GM23338 (cell line): ENCODE measurements at regions not wholly inside any gene's neighbourhood (a gene's known extent, or its start where the extent isn't known, plus 50 kb on each side); places are given as distances from the start of the nearest gene placed in this dataset.

Experiments used
- CREB1 ChIP-seq: fragments of 250-450 bp; sonication (Bioruptor Pico); IDR thresholded peaks from 2 replicates; pipeline ENCODE4 v1.5.0; 2020; ENCODE audit warnings: low read depth, mild to moderate bottlenecking, moderate library complexity
- EZH2 ChIP-seq: fragments of 200-600 bp; sonication (generic); IDR thresholded peaks from one replicate; pipeline ENCODE4 v1.8.0; 2017; ENCODE audit warnings: antibody characterized with exemption, mild to moderate bottlenecking, low read depth; ENCODE audit not compliant: unreplicated experiment
- EZH2phosphoT487 ChIP-seq: fragments of 200-600 bp; sonication (generic); IDR thresholded peaks from one replicate; pipeline ENCODE4 v1.8.1; 2018; ENCODE audit warnings: antibody characterized with exemption; ENCODE audit not compliant: unreplicated experiment
- JUNB ChIP-seq: IDR thresholded peaks from one replicate; pipeline ENCODE4 v1.6.1; 2016; ENCODE audit warnings: antibody characterized with exemption; ENCODE audit not compliant: unreplicated experiment
- NANOG ChIP-seq: IDR thresholded peaks from 2 replicates; pipeline ENCODE4 v1.6.1; 2016; ENCODE audit warnings: antibody characterized with exemption, borderline replicate concordance
- POLR2AphosphoS5 ChIP-seq: IDR thresholded peaks from 2 replicates; pipeline ENCODE4 v1.6.1; 2016; ENCODE audit warnings: antibody characterized with exemption, low read depth
- STAT1 ChIP-seq: IDR thresholded peaks from one replicate; pipeline ENCODE4 v1.6.1; 2016; ENCODE audit warnings: antibody characterized with exemption; ENCODE audit not compliant: unreplicated experiment
- ZNF114 ChIP-seq: fragments of 250-450 bp; sonication (Bioruptor Pico); IDR thresholded peaks from 2 replicates; pipeline ENCODE4 v1.5.0; 2020; ENCODE audit warnings: mild to moderate bottlenecking, moderate library complexity
- ZNF331 ChIP-seq: fragments of 250-450 bp; sonication (Bioruptor Pico); IDR thresholded peaks from 2 replicates; pipeline ENCODE4 v1.5.0; 2020; ENCODE audit warnings: low read depth, mild to moderate bottlenecking, moderate library complexity
- TF ChIP-seq, protein P1 (sequence below), 2 experiments: fragments of 200-600 bp in 1 of 2; sonication (generic) in 1 of 2; conservative IDR thresholded peaks; 2 replicates each; pipeline versions ENCODE4 v1.5.1 to v1.6.1; 2016 to 2017; ENCODE audit warnings: antibody characterized with exemption in 2 of 2, low read depth in 2 of 2, mild to moderate bottlenecking in 2 of 2, moderate library complexity in 1 of 2
- TF ChIP-seq, protein P2 (sequence below): IDR thresholded peaks from one replicate; pipeline ENCODE4 v1.6.1; 2018; ENCODE audit warnings: antibody characterized with exemption; ENCODE audit not compliant: unreplicated experiment
- TF ChIP-seq, protein P3 (sequence below): IDR thresholded peaks from 2 replicates; pipeline ENCODE4 v1.6.1; 2016; ENCODE audit warnings: antibody characterized with exemption
- TF ChIP-seq, protein P4 (sequence below): fragments of 250-450 bp; sonication (Bioruptor Pico); IDR thresholded peaks from 2 replicates; pipeline ENCODE4 v1.5.0; 2020; ENCODE audit warnings: mild to moderate bottlenecking, moderate library complexity

DNA sequence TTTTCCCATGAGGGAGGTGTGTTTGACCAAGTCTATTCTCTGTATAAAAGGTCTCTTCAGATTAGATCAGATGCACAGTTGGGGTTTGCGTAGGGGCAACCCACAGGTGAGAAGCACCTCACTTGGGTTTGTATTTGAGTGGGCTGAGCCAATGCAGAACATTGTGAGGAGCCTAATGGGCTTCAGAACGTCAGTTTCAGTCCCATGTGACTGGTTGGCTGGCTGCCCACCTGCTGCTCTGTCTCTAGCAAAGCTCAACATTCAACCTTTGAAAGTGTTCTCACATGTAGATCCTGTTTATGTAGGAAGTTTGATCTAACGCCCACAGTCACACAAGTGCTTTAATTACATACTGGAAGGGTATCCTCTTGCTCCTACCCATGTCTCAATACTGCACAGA is 105.5 kb downstream of the FASLG start:
- TF ChIP-seq, protein P1, sequence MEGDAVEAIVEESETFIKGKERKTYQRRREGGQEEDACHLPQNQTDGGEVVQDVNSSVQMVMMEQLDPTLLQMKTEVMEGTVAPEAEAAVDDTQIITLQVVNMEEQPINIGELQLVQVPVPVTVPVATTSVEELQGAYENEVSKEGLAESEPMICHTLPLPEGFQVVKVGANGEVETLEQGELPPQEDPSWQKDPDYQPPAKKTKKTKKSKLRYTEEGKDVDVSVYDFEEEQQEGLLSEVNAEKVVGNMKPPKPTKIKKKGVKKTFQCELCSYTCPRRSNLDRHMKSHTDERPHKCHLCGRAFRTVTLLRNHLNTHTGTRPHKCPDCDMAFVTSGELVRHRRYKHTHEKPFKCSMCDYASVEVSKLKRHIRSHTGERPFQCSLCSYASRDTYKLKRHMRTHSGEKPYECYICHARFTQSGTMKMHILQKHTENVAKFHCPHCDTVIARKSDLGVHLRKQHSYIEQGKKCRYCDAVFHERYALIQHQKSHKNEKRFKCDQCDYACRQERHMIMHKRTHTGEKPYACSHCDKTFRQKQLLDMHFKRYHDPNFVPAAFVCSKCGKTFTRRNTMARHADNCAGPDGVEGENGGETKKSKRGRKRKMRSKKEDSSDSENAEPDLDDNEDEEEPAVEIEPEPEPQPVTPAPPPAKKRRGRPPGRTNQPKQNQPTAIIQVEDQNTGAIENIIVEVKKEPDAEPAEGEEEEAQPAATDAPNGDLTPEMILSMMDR (conservative IDR thresholded peaks at IDR 0.05; ENCODE audit: low read depth in 2 of 2), result no peak
- TF ChIP-seq ZNF114 (CRISPR knock-in tag) (no peak), EZH2 (no peak), JUNB (no peak), EZH2phosphoT487 (no peak), POLR2AphosphoS5 (no peak), CREB1 (no peak), STAT1 (no peak), ZNF331 (CRISPR knock-in tag) (no peak), NANOG (no peak)
- TF ChIP-seq, protein P2, sequence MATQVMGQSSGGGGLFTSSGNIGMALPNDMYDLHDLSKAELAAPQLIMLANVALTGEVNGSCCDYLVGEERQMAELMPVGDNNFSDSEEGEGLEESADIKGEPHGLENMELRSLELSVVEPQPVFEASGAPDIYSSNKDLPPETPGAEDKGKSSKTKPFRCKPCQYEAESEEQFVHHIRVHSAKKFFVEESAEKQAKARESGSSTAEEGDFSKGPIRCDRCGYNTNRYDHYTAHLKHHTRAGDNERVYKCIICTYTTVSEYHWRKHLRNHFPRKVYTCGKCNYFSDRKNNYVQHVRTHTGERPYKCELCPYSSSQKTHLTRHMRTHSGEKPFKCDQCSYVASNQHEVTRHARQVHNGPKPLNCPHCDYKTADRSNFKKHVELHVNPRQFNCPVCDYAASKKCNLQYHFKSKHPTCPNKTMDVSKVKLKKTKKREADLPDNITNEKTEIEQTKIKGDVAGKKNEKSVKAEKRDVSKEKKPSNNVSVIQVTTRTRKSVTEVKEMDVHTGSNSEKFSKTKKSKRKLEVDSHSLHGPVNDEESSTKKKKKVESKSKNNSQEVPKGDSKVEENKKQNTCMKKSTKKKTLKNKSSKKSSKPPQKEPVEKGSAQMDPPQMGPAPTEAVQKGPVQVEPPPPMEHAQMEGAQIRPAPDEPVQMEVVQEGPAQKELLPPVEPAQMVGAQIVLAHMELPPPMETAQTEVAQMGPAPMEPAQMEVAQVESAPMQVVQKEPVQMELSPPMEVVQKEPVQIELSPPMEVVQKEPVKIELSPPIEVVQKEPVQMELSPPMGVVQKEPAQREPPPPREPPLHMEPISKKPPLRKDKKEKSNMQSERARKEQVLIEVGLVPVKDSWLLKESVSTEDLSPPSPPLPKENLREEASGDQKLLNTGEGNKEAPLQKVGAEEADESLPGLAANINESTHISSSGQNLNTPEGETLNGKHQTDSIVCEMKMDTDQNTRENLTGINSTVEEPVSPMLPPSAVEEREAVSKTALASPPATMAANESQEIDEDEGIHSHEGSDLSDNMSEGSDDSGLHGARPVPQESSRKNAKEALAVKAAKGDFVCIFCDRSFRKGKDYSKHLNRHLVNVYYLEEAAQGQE, result no peak
- TF ChIP-seq, protein P3, sequence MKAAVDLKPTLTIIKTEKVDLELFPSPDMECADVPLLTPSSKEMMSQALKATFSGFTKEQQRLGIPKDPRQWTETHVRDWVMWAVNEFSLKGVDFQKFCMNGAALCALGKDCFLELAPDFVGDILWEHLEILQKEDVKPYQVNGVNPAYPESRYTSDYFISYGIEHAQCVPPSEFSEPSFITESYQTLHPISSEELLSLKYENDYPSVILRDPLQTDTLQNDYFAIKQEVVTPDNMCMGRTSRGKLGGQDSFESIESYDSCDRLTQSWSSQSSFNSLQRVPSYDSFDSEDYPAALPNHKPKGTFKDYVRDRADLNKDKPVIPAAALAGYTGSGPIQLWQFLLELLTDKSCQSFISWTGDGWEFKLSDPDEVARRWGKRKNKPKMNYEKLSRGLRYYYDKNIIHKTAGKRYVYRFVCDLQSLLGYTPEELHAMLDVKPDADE, result no peak
- TF ChIP-seq, protein P4, sequence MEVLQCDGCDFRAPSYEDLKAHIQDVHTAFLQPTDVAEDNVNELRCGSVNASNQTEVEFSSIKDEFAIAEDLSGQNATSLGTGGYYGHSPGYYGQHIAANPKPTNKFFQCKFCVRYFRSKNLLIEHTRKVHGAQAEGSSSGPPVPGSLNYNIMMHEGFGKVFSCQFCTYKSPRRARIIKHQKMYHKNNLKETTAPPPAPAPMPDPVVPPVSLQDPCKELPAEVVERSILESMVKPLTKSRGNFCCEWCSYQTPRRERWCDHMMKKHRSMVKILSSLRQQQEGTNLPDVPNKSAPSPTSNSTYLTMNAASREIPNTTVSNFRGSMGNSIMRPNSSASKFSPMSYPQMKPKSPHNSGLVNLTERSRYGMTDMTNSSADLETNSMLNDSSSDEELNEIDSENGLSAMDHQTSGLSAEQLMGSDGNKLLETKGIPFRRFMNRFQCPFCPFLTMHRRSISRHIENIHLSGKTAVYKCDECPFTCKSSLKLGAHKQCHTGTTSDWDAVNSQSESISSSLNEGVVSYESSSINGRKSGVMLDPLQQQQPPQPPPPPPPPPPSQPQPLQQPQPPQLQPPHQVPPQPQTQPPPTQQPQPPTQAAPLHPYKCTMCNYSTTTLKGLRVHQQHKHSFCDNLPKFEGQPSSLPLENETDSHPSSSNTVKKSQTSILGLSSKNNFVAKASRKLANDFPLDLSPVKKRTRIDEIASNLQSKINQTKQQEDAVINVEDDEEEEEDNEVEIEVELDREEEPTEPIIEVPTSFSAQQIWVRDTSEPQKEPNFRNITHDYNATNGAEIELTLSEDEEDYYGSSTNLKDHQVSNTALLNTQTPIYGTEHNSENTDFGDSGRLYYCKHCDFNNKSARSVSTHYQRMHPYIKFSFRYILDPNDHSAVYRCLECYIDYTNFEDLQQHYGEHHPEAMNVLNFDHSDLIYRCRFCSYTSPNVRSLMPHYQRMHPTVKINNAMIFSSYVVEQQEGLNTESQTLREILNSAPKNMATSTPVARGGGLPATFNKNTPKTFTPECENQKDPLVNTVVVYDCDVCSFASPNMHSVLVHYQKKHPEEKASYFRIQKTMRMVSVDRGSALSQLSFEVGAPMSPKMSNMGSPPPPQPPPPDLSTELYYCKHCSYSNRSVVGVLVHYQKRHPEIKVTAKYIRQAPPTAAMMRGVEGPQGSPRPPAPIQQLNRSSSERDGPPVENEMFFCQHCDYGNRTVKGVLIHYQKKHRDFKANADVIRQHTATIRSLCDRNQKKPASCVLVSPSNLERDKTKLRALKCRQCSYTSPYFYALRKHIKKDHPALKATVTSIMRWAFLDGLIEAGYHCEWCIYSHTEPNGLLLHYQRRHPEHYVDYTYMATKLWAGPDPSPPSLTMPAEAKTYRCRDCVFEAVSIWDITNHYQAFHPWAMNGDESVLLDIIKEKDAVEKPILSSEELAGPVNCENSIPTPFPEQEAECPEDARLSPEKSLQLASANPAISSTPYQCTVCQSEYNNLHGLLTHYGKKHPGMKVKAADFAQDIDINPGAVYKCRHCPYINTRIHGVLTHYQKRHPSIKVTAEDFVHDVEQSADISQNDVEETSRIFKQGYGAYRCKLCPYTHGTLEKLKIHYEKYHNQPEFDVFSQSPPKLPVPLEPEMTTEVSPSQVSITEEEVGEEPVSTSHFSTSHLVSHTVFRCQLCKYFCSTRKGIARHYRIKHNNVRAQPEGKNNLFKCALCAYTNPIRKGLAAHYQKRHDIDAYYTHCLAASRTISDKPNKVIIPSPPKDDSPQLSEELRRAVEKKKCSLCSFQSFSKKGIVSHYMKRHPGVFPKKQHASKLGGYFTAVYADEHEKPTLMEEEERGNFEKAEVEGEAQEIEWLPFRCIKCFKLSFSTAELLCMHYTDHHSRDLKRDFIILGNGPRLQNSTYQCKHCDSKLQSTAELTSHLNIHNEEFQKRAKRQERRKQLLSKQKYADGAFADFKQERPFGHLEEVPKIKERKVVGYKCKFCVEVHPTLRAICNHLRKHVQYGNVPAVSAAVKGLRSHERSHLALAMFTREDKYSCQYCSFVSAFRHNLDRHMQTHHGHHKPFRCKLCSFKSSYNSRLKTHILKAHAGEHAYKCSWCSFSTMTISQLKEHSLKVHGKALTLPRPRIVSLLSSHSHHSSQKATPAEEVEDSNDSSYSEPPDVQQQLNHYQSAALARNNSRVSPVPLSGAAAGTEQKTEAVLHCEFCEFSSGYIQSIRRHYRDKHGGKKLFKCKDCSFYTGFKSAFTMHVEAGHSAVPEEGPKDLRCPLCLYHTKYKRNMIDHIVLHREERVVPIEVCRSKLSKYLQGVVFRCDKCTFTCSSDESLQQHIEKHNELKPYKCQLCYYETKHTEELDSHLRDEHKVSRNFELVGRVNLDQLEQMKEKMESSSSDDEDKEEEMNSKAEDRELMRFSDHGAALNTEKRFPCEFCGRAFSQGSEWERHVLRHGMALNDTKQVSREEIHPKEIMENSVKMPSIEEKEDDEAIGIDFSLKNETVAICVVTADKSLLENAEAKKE (CRISPR knock-in tag), result no peak
